NT2/D1 (cell line): ENCODE measurements at regions not wholly inside any gene's neighbourhood (a gene's known extent, or its start where the extent isn't known, plus 50 kb on each side); places are given as distances from the start of the nearest gene placed in this dataset.

Experiments
- YY1 ChIP-seq: IDR thresholded peaks from 2 replicates; pipeline ENCODE4 v1.6.1; 2011; ENCODE audit not compliant: insufficient read length, insufficient read depth
- ZNF274 ChIP-seq: IDR thresholded peaks from 2 replicates; pipeline ENCODE4 v1.6.1; 2011; ENCODE audit warnings: mild to moderate bottlenecking, low read depth, low read length

DNA sequence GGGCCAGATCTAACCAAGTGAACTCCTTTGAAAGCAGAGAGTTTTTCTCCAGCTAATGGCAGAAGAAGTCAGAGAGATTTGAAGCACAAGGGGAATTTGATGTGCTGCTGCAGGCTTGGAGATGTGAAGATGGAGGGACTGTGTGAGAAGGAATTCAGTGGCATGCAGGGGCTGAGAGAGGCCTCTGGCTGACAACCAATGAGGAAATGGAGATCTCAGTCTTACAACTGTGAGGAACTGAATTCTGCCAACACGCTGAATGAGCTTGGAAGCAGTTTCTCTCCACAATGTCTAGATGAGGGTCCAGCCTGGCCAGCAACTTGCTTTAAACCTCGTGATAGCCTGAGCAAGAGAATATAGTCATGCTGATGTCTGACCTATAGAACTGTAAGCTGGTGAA is 224.1 kb upstream of the DPP10 start:
- no peak for TF ChIP-seq ZNF274
- no peak for TF ChIP-seq YY1
